Aorta (tissue), 5 donors: ENCODE measurements at regions not wholly inside any gene's neighbourhood (a gene's known extent, or its start where the extent isn't known, plus 50 kb on each side); places are given as distances from the start of the nearest gene placed in this dataset.

Source experiments
- ATAC-seq: fragments of 200-7000 bp; cut with Tn5 transposase; one replicate; pipeline ENCODE4 v1.9.1; 2022; ENCODE audit warnings: moderate library complexity; ENCODE audit not compliant: low FRiP score
- DNase-seq, 2 donors: peaks; one replicate each; pipeline ENCODE4 v3.0.0-alpha.2; 2020
- H3K27ac ChIP-seq, 2 donors: one replicate each; pipeline ENCODE4 v1.5.1; 2013; ENCODE audit warnings: low read length in 2 of 2, mild to moderate bottlenecking in 2 of 2, moderate library complexity in 2 of 2, control low read depth in 1 of 2, inconsistent platforms in 1 of 2, low read depth in 1 of 2
- H3K27me3 ChIP-seq, 2 donors: one replicate each; pipeline ENCODE4 v1.6.1; 2013; ENCODE audit warnings: control low read depth in 1 of 2, low read length in 1 of 2, mild to moderate bottlenecking in 1 of 2, moderate library complexity in 1 of 2; ENCODE audit not compliant: insufficient read depth in 2 of 2, control insufficient read depth in 1 of 2
- H3K36me3 ChIP-seq, 2 donors: one replicate each; pipeline ENCODE4 v1.6.1; 2013; ENCODE audit warnings: control low read depth in 1 of 2, low read length in 1 of 2, mild to moderate bottlenecking in 1 of 2; ENCODE audit not compliant: insufficient read depth in 2 of 2, control insufficient read depth in 1 of 2
- H3K4me1 ChIP-seq, 2 donors: one replicate each; pipeline ENCODE4 v1.6.1; 2013; ENCODE audit warnings: low read length in 2 of 2, control low read depth in 1 of 2, mild to moderate bottlenecking in 1 of 2, moderate library complexity in 1 of 2; ENCODE audit not compliant: insufficient read depth in 2 of 2, control insufficient read depth in 1 of 2
- H3K4me3 ChIP-seq, 2 donors: one replicate each; pipeline ENCODE4 v1.5.1; 2013; ENCODE audit warnings: low read length in 2 of 2, control low read depth in 1 of 2, mild to moderate bottlenecking in 1 of 2
- H3K9me3 ChIP-seq: one replicate; pipeline ENCODE4 v1.6.1; 2013; ENCODE audit warnings: mild to moderate bottlenecking, low read length; ENCODE audit not compliant: control insufficient read depth
- WGBS, 2 donors: extraction: QIAGEN DNeasy Blood & Tissue Kit; methylation state at CpG; one replicate each; pipeline ENCODE4 v1.1.7; 2013; 5-methylcytosine and 5-hydroxymethylcytosine counted together
- intact Hi-C, 2 donors: fragments of 100-400 bp; cut with DNase I; formaldehyde crosslinking; loops; one replicate each; pipeline versions ENCODE4 v1.14.2 to v1.15.0; 2022
- donor health status: healthy with polysubstance abuse.
- donor health status: Bipolar disorder and iron deficiency.
- donor health status: DM: no; HTN: no; CAD: no.
- donor health status: DM: no; HTN: no; CAD: no.
- donor health status: DM: yes; HTN: yes; CAD: no.

- DNase-seq (no peak), ATAC-seq (no peak)
- intact Hi-C loops = no loop called here
- Histone ChIP-seq H3K27ac (no peak overlapping the region), H3K4me3 (no peak overlapping the region), H3K9me3 (no peaks in the 10 kb centered on the region), H3K36me3 (no peaks in the 10 kb centered on the region), H3K27me3 (no peaks in the 10 kb centered on the region), H3K4me1 (no peaks in the 10 kb centered on the region)
These were observed 180.3 kb upstream of the HS3ST1 start for GRCh38 chr4:11608992-11609391.

GRCh38 chr4:11606078-11606477 is 177.4 kb upstream of the HS3ST1 start:
- no peak overlapping the region for H3K4me3 ChIP-seq
- intact Hi-C loops = no loop called here
- H3K27ac ChIP-seq = no peak overlapping the region
- DNase-seq (no peak), ATAC-seq (no peak)
- peaks cover 0 to 2% of the 10 kb centered on the region in 2 donors for H3K27me3 ChIP-seq
- WGBS, 2 donors = 81 to 87% methylated on average over 1 of the region's 1 CpG
- no peaks in the 10 kb centered on the region for H3K9me3 ChIP-seq
- H3K36me3 ChIP-seq = no peaks in the 10 kb centered on the region
- no peaks in the 10 kb centered on the region for H3K4me1 ChIP-seq

- ATAC-seq (no peak), DNase-seq (no peak)
- WGBS, 2 donors = 78 to 82% methylated on average over 1 of the region's 1 CpG
- Histone ChIP-seq H3K4me1 (no peaks in the 10 kb centered on the region), H3K27me3 (peaks cover 0 to 2% of the 10 kb centered on the region in 2 donors), H3K36me3 (no peaks in the 10 kb centered on the region), H3K27ac (no peak overlapping the region), H3K9me3 (no peaks in the 10 kb centered on the region), H3K4me3 (no peak overlapping the region)
- intact Hi-C loops = no loop called here
These were observed 176.9 kb upstream of the HS3ST1 start for GRCh38 chr4:11605597-11605996.

DNA sequence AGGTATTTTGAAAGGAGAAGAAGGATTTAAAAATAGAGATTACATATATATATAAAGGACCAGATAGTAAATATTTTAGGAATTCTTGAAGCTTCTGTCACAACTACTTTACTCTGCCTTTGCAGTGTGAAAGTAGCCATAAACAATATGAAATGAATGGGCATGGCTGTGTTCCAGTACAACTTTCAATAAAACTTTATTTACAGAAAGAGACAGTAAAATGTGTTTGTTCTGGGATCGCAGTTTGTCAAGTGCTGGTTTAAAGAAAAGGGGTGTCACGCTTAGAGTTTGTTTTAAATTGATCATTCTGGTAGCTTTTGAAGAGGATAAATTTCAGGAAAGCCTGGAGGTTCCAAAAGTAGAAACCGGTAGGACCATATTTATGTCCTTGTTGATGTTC is 176.1 kb upstream of the HS3ST1 start:
- ATAC-seq (no peak), DNase-seq (no peak)
- intact Hi-C loops = no loop called here
- peaks cover 0 to 2% of the 10 kb centered on the region in 2 donors for H3K27me3 ChIP-seq
- H3K27ac ChIP-seq = no peak overlapping the region
- H3K4me3 ChIP-seq = no peak overlapping the region
- no peaks in the 10 kb centered on the region for H3K9me3 ChIP-seq
- H3K4me1 ChIP-seq = no peaks in the 10 kb centered on the region
- 82 to 91% methylated on average over 3 of the region's 3 CpGs for WGBS, 2 donors
- H3K36me3 ChIP-seq = no peaks in the 10 kb centered on the region

- no peaks in the 10 kb centered on the region for H3K9me3 ChIP-seq
- H3K4me3 ChIP-seq = no peak overlapping the region
- 68 to 80% methylated on average over 6 of the region's 6 CpGs for WGBS, 2 donors
- peaks cover 0 to 2% of the 10 kb centered on the region in 2 donors for H3K27me3 ChIP-seq
- no peaks in the 10 kb centered on the region for H3K4me1 ChIP-seq
- intact Hi-C loops = no loop called here
- H3K27ac ChIP-seq = no peak overlapping the region
- ATAC-seq (no peak), DNase-seq (no peak)
- no peaks in the 10 kb centered on the region for H3K36me3 ChIP-seq
These were observed 175.0 kb upstream of the HS3ST1 start for GRCh38 chr4:11603591-11604194.

GRCh38 chr4:11602606-11603340 is 174.1 kb upstream of the HS3ST1 start:
- no peak overlapping the region for H3K4me3 ChIP-seq
- no peak overlapping the region for H3K27ac ChIP-seq
- DNase-seq (no peak), ATAC-seq (no peak)
- no peaks in the 10 kb centered on the region for H3K36me3 ChIP-seq
- WGBS, 2 donors = 73 to 75% methylated on average over 7 of the region's 7 CpGs
- H3K27me3 ChIP-seq = peaks cover 0 to 2% of the 10 kb centered on the region in 2 donors
- intact Hi-C loops = no loop called here
- no peaks in the 10 kb centered on the region for H3K9me3 ChIP-seq
- no peaks in the 10 kb centered on the region for H3K4me1 ChIP-seq

- Histone ChIP-seq H3K4me3 (no peak overlapping the region), H3K27me3 (peaks cover 0 to 2% of the 10 kb centered on the region in 2 donors), H3K4me1 (no peaks in the 10 kb centered on the region), H3K36me3 (no peaks in the 10 kb centered on the region), H3K27ac (no peak overlapping the region), H3K9me3 (no peaks in the 10 kb centered on the region)
- intact Hi-C loops = no loop called here
- ATAC-seq (no peak), DNase-seq (no peak)
- WGBS, 2 donors = 0 to 1% methylated on average over 1 of the region's 1 CpG
These were observed 170.4 kb upstream of the HS3ST1 start for GRCh38 chr4:11599064-11599463.

- intact Hi-C loops = no loop called here
- DNase-seq (no peak), ATAC-seq (no peak)
- Histone ChIP-seq H3K4me3 (no peak overlapping the region), H3K4me1 (peaks cover 0 to 2% of the 10 kb centered on the region in 2 donors), H3K27me3 (no peaks in the 10 kb centered on the region), H3K27ac (no peak overlapping the region), H3K9me3 (no peaks in the 10 kb centered on the region), H3K36me3 (no peaks in the 10 kb centered on the region)
- WGBS, 2 donors = 67 to 93% methylated on average over 4 of the region's 4 CpGs
These were observed 169.9 kb upstream of the HS3ST1 start for GRCh38 chr4:11598591-11598990.

DNA sequence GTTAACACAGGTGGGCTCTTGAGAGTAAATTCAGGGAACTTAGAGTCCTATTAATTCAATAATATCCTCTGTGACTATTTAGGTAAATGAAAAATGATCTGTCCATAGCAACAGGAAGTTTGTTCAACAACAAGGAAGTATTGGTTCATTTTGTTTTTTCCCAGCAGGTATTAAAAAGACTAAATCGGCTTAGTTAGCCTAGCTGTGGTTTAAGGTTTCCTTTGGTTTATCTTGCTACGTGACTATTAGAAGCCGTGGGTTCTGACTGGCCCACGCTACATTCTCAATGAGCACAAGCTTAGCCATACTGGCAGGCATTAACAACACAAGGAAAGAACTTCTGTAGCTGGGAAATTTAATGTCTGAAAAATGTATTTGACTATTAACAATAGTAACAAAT is 168.8 kb upstream of the HS3ST1 start:
- 85 to 91% methylated on average over 4 of the region's 4 CpGs for WGBS, 2 donors
- intact Hi-C loops = no loop called here

More for the DNA sequence above, 168.8 kb upstream of the HS3ST1 start:
- no peak overlapping the region for H3K27ac ChIP-seq
- H3K4me1 ChIP-seq = peaks cover 0 to 4% of the 10 kb centered on the region in 2 donors
- H3K27me3 ChIP-seq = no peaks in the 10 kb centered on the region
- H3K9me3 ChIP-seq = no peaks in the 10 kb centered on the region
- ATAC-seq = no peak
- H3K4me3 ChIP-seq = no peak overlapping the region
- DNase-seq = no peak
- no peaks in the 10 kb centered on the region for H3K36me3 ChIP-seq
